Endodermal cell (in vitro differentiated cells): ENCODE measurements at regions not wholly inside any gene's neighbourhood (a gene's known extent, or its start where the extent isn't known, plus 50 kb on each side); places are given as distances from the start of the nearest gene placed in this dataset.
A peak's percentile ranks its signal among the peaks of the same experiment; 100 is the strongest.
"Not testable (repeated sequence)": the region's sequence is repeated elsewhere in the genome, so short reads cannot be mapped to it uniquely, and the experiment has no call there.

Experiments used
- DNase-seq: peaks from one replicate; pipeline ENCODE4 v3.0.0-alpha.2; 2017
- H3K27ac ChIP-seq: 2 replicates; pipeline ENCODE4 v1.5.1; 2013; ENCODE audit warnings: mild to moderate bottlenecking, low read depth, low read length, moderate library complexity
- H3K27me3 ChIP-seq: 2 replicates; pipeline ENCODE4 v1.6.1; 2013; ENCODE audit warnings: mild to moderate bottlenecking, low read length, moderate library complexity; ENCODE audit not compliant: insufficient read depth, control insufficient read depth, poor library complexity, severe bottlenecking
- H3K36me3 ChIP-seq: 2 replicates; pipeline ENCODE4 v1.7.0; 2013; ENCODE audit warnings: mild to moderate bottlenecking, low read length, moderate library complexity; ENCODE audit not compliant: control insufficient read depth, insufficient read depth
- H3K4me1 ChIP-seq: one replicate; pipeline ENCODE4 v1.7.0; 2013; ENCODE audit warnings: low read length; ENCODE audit not compliant: control insufficient read depth, insufficient read depth
- H3K4me3 ChIP-seq: 2 replicates; pipeline ENCODE4 v1.5.1; 2013; ENCODE audit warnings: mild to moderate bottlenecking, low read length, moderate library complexity
- H3K9ac ChIP-seq: 2 replicates; pipeline ENCODE4 v1.6.1; 2013; ENCODE audit warnings: mild to moderate bottlenecking, low read length, moderate library complexity; ENCODE audit not compliant: poor library complexity, severe bottlenecking; ENCODE audit errors: extremely low read depth
- H3K9me3 ChIP-seq: 2 replicates; pipeline ENCODE4 v1.6.1; 2013; ENCODE audit warnings: mild to moderate bottlenecking, low read length, moderate library complexity; ENCODE audit not compliant: control insufficient read depth
- H3K27ac Mint-ChIP-seq: 2 replicates; pipeline ENCODE4 v1.8.0; 2020; ENCODE audit warnings: mixed read lengths
- H3K27me3 Mint-ChIP-seq: 2 replicates; pipeline ENCODE4 v1.8.0; 2021; ENCODE audit warnings: mild to moderate bottlenecking, mixed read lengths; ENCODE audit not compliant: insufficient read depth
- H3K36me3 Mint-ChIP-seq: 2 replicates; pipeline ENCODE4 v1.8.0; 2020; ENCODE audit warnings: low read depth, mixed read lengths
- H3K4me1 Mint-ChIP-seq: 2 replicates; pipeline ENCODE4 v1.8.0; 2020; ENCODE audit warnings: mixed read lengths
- H3K4me3 Mint-ChIP-seq: 2 replicates; pipeline ENCODE4 v1.8.0; 2020; ENCODE audit warnings: mild to moderate bottlenecking, moderate library complexity, mixed read lengths
- H3K9me3 Mint-ChIP-seq: 2 replicates; pipeline ENCODE4 v1.8.0; 2020; ENCODE audit warnings: mild to moderate bottlenecking, mixed read lengths
- CTCF ChIP-seq: fragments of 200-600 bp; sonication (generic); conservative IDR thresholded peaks from 2 replicates; pipeline ENCODE4 v1.5.0; 2021; ENCODE audit warnings: antibody characterized with exemption, mild to moderate bottlenecking
- WGBS, 2 experiments: methylation state at CpG; one replicate each; pipeline versions ENCODE4 v1.1.5 to v1.1.7; 2013; ENCODE audit warnings: missing lambda C conversion rate in 2 of 2, mixed read lengths in 1 of 2; ENCODE audit not compliant: insufficient coverage in 1 of 2, insufficient read length in 1 of 2; 5-methylcytosine and 5-hydroxymethylcytosine counted together

GRCh38 chr2:57490741-57491140, 555.9 kb upstream of the VRK2 start:
- Mint-ChIP-seq H3K9me3 (peaks cover 7% of the 10 kb centered on the region), H3K4me1 (peaks cover 3% of the 10 kb centered on the region), H3K4me3 (no peak overlapping the region), H3K27me3 (no peaks in the 10 kb centered on the region), H3K36me3 (no peaks in the 10 kb centered on the region), H3K27ac (no peak overlapping the region)
- no peak overlapping the region for H3K4me3 ChIP-seq
- no peak overlapping the region for H3K27ac ChIP-seq
- H3K9ac ChIP-seq = no peak overlapping the region
- no peak for TF ChIP-seq CTCF
- H3K9me3 ChIP-seq = peaks cover 7% of the 10 kb centered on the region
- H3K27me3 ChIP-seq = no peaks in the 10 kb centered on the region
- no peak for DNase-seq
- H3K4me1 ChIP-seq = no peaks in the 10 kb centered on the region
- no peaks in the 10 kb centered on the region for H3K36me3 ChIP-seq
- 83 to 95% methylated on average over 1 of the region's 1 CpG for WGBS, 2 experiments

- TF ChIP-seq CTCF = no peak
- DNase-seq = no peak
- Histone ChIP-seq H3K4me1 (no peaks in the 10 kb centered on the region), H3K9me3 (peaks cover 7% of the 10 kb centered on the region), H3K27me3 (no peaks in the 10 kb centered on the region), H3K9ac (no peak overlapping the region), H3K4me3 (no peak overlapping the region), H3K27ac (no peak overlapping the region), H3K36me3 (no peaks in the 10 kb centered on the region)
- no peak overlapping the region for H3K27ac Mint-ChIP-seq
- no peaks in the 10 kb centered on the region for H3K36me3 Mint-ChIP-seq
- WGBS, 2 experiments = 96% methylated on average over 2 of the region's 3 CpGs; no CpG with 5 or more reads in 1 of the 2 experiments
- H3K4me1 Mint-ChIP-seq = peaks cover 3% of the 10 kb centered on the region
- H3K27me3 Mint-ChIP-seq = no peaks in the 10 kb centered on the region
- H3K4me3 Mint-ChIP-seq = no peak overlapping the region
- peaks cover 7% of the 10 kb centered on the region for H3K9me3 Mint-ChIP-seq
Observed at GRCh38 chr2:57491213-57491612, 555.4 kb upstream of the VRK2 start.

GRCh38 chr2:57493966-57494365, 552.6 kb upstream of the VRK2 start:
- H3K36me3 ChIP-seq, H3K4me3 ChIP-seq, H3K27me3 ChIP-seq, H3K9ac ChIP-seq, H3K4me3 Mint-ChIP-seq, H3K9me3 ChIP-seq, H3K27ac ChIP-seq, H3K27me3 Mint-ChIP-seq, DNase-seq, H3K4me1 ChIP-seq, H3K27ac Mint-ChIP-seq, H3K36me3 Mint-ChIP-seq, H3K9me3 Mint-ChIP-seq: not testable (repeated sequence)
- WGBS, 2 experiments = 88 to 90% methylated on average over 2 to 4 of the region's 4 CpGs
- peaks cover 12% of the 10 kb centered on the region for H3K4me1 Mint-ChIP-seq

DNA sequence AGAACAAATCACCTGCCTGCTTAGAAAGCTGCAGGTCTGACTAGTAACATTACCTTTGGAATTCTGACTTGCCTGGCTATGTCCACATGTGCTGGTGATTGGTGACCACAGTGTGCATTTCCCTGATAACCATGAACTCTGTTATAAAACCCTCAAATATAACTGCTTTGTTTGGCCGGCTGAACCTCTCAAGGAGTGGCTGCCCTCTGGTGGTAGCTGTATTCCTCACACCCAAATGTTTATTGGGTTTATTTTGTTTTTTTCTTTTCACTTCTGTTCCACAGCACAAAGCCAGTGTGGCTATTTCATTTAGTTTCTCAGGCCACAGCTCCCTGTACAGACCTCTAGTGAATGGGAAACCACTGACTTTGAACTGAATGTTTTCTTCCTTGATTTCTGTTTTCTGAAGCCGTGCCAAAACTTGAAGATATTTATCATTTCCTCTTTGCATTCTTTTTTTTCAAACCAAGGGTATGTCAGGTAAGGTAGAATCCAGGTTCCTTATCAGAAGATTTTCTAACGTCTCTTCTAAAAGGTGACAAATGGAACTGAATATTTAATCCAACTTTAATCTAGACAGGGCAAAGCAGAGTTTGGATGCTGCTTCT, 549.0 kb upstream of the VRK2 start:
- 0 to 54% methylated on average over 1 to 3 of the region's 3 CpGs for WGBS, 2 experiments
- H3K9ac ChIP-seq = no peak overlapping the region
- Mint-ChIP-seq H3K9me3 (peaks cover 7% of the 10 kb centered on the region), H3K4me3 (no peak overlapping the region), H3K36me3 (no peaks in the 10 kb centered on the region), H3K27ac (no peak overlapping the region), H3K4me1 (peaks cover 9% of the 10 kb centered on the region), H3K27me3 (no peaks in the 10 kb centered on the region)
- peak; percentile 91 for TF ChIP-seq CTCF
- no peaks in the 10 kb centered on the region for H3K27me3 ChIP-seq
- DNase-seq = peak; percentile 80
- H3K9me3 ChIP-seq = peaks cover 7% of the 10 kb centered on the region
- no peak overlapping the region for H3K27ac ChIP-seq
- no peaks in the 10 kb centered on the region for H3K4me1 ChIP-seq
- no peaks in the 10 kb centered on the region for H3K36me3 ChIP-seq
- no peak overlapping the region for H3K4me3 ChIP-seq
